Left ventricle myocardium inferior (tissue), 1 donor: ENCODE measurements at regions not wholly inside any gene's neighbourhood (a gene's known extent, or its start where the extent isn't known, plus 50 kb on each side); places are given as distances from the start of the nearest gene placed in this dataset.

Experiments
- DNase-seq: peaks from one replicate; pipeline ENCODE4 v3.0.0-alpha.2; 2020
- H3K27ac ChIP-seq: fragments of 200-600 bp; replicated peaks from 2 replicates; pipeline ENCODE4 v1.8.0; 2021
- H3K27me3 ChIP-seq: fragments of 200-600 bp; 2 replicates; pipeline ENCODE4 v1.8.0; 2021; ENCODE audit warnings: low read depth
- H3K36me3 ChIP-seq: fragments of 200-600 bp; 2 replicates; pipeline ENCODE4 v1.8.0; 2021
- H3K4me1 ChIP-seq: fragments of 200-600 bp; 2 replicates; pipeline ENCODE4 v1.8.0; 2021
- H3K4me3 ChIP-seq: fragments of 200-600 bp; 2 replicates; pipeline ENCODE4 v1.8.0; 2021; ENCODE audit warnings: mild to moderate bottlenecking, moderate library complexity
- H3K9me3 ChIP-seq: fragments of 200-600 bp; replicated peaks from 2 replicates; pipeline ENCODE4 v1.8.0; 2021
- CTCF ChIP-seq: fragments of 200-600 bp; IDR thresholded peaks from 2 replicates; pipeline ENCODE4 v1.8.0; 2021; ENCODE audit warnings: antibody characterized with exemption, mild to moderate bottlenecking, borderline replicate concordance
- intact Hi-C: fragments of 100-400 bp; cut with micrococcal nuclease; formaldehyde crosslinking; loops from one replicate; pipeline ENCODE4 v1.11.0; 2022
- donor health status: DM: no; HTN: yes; CAD: no; lungs with severe emphysema.

- Histone ChIP-seq H3K27me3 (peaks cover 11% of the 10 kb centered on the region), H3K4me1 (peaks cover 13% of the 10 kb centered on the region), H3K4me3 (no peak overlapping the region), H3K9me3 (no peaks in the 10 kb centered on the region), H3K36me3 (no peaks in the 10 kb centered on the region), H3K27ac (peak overlapping the region; percentile 84)
- intact Hi-C loops, result no loop called here
- TF ChIP-seq CTCF, result no peak
- no peak for DNase-seq
Measured at GRCh38 chr5:159821461-159821940, 94.8 kb upstream of the ADRA1B start.

- H3K4me3 ChIP-seq, result no peak overlapping the region
- no peak for TF ChIP-seq CTCF
- H3K27me3 ChIP-seq, result peaks cover 11% of the 10 kb centered on the region
- H3K27ac ChIP-seq, result no peak overlapping the region
- intact Hi-C loops, result no loop called here
- DNase-seq, result no peak
- no peaks in the 10 kb centered on the region for H3K9me3 ChIP-seq
- no peaks in the 10 kb centered on the region for H3K36me3 ChIP-seq
- H3K4me1 ChIP-seq, result peaks cover 17% of the 10 kb centered on the region
Measured at GRCh38 chr5:159824188-159825161, 91.8 kb upstream of the ADRA1B start.

DNA sequence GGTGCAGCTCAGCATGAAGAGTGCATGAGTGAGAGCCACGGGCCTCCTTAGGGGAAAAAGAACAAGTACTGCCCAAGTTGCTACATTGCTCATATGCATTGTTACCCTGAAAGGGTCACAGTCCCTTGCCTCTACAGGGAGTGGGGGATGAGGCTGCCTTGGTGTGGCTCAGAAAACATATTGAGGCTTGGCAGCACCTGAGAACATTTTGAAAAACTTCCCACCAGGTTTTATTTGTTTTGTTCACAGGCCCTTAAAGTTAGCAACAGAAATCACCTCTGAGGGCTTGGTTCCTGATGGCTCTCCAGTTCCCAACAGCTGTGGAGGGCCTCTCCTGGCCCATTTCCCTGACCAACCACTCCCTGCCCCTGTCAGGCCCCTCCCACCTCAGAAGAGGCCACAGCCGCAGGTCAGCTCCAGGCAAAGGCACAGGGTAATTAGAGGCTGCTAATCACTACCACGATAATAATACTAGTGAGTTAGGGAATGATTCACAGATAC, 90.7 kb upstream of the ADRA1B start:
- Histone ChIP-seq H3K4me3 (no peak overlapping the region), H3K4me1 (peaks cover 17% of the 10 kb centered on the region), H3K36me3 (no peaks in the 10 kb centered on the region), H3K27ac (no peak overlapping the region), H3K9me3 (no peaks in the 10 kb centered on the region), H3K27me3 (peaks cover 15% of the 10 kb centered on the region)
- TF ChIP-seq CTCF, result no peak
- intact Hi-C loops, result no loop called here
- DNase-seq, result no peak

- no peaks in the 10 kb centered on the region for H3K36me3 ChIP-seq
- H3K4me1 ChIP-seq, result peaks cover 17% of the 10 kb centered on the region
- intact Hi-C loops, result no loop called here
- no peak overlapping the region for H3K27ac ChIP-seq
- peaks cover 7% of the 10 kb centered on the region for H3K27me3 ChIP-seq
- no peak for TF ChIP-seq CTCF
- H3K4me3 ChIP-seq, result no peak overlapping the region
- no peaks in the 10 kb centered on the region for H3K9me3 ChIP-seq
- no peak for DNase-seq
Measured at GRCh38 chr5:159826351-159827214, 89.7 kb upstream of the ADRA1B start.

DNA sequence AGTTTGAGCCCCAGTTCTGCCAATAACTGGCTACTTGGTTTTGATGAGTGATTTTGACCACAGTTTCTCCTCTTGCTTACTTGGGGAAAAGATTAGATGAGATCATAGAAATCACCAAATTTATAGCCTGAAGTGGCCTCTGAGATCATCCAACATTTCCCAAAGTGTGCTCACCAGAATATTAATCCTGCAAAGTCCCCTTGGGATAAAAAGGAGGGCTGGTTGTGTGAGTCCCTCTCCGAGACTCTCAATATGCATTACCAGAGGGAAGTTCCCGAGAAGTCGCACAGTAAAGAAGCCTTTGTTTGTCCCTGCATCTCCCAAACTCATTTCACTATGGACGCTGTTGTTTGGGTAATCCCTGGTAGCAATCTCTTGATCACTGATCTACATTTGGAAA, 88.4 kb upstream of the ADRA1B start:
- intact Hi-C loops, result no loop called here
- no peaks in the 10 kb centered on the region for H3K9me3 ChIP-seq
- no peak overlapping the region for H3K4me3 ChIP-seq
- TF ChIP-seq CTCF, result no peak
- peaks cover 17% of the 10 kb centered on the region for H3K4me1 ChIP-seq
- H3K36me3 ChIP-seq, result no peaks in the 10 kb centered on the region
- H3K27me3 ChIP-seq, result peaks cover 5% of the 10 kb centered on the region
- no peak overlapping the region for H3K27ac ChIP-seq
- DNase-seq, result no peak
